ENCODE measurements at regions not wholly inside any gene's neighbourhood (a gene's known extent, or its start where the extent isn't known, plus 50 kb on each side); places are given as distances from the start of the nearest gene placed in this dataset.

DNA sequence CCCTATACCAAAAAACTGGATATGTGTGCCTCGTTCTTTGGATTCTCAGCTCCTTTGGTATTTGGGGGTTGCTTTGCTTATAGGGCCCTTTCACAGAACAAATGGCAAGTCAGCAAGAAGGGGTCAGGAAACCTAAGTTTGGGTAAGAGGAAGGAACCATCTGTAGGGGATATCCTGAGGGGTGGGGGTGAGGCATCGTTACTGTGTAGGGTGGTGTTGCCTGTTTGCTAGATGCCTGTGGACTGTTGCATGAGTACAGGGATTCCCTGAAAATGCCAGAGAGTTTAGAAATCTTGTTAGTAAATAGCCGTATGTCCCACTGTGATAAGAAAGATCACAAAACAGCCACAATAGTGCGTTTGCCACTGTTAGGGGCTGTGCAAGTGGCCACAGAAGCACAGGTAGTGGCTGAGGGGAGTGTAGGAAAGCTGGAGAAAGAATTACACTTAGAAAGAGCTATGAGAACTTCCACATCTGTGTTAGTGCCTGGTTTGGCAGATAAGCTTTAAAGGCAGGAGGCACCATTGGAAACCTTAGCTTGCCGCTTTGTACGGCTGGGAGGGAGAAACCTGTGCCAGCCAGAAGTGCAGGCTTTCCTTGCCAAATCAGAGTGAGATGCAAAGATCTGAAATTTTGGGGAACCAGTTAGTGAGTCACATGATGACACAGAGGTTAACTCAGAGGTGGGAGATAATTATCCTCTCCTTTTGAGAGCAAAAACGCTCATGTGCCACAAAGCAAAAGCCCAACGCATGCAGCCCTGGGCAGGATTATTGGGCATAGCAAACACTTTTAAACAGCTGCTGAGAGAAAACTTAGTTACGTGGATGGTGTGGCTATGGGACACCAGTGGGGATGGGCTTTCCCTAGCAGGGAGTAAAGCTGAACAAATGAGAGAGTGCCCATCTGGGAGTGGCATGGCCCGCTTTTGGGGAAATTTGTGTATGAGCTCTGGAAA is 343.7 kb downstream of the ARAP2 start:
- no peak overlapping the region for H3K4me3 ChIP-seq (ENCODE audit: low read depth in 2 of 2, low read length in 2 of 2)
- H3K36me3 ChIP-seq (ENCODE audit: control insufficient read depth, insufficient read depth, low read length), result no peaks in the 10 kb centered on the region
- CTCF ChIA-PET, result no interaction called here
- intact Hi-C loops (cut with micrococcal nuclease; ENCODE audit: unreplicated experiment), result no loop called here
- H3K27ac ChIP-seq (ENCODE audit: low read length), result no peak overlapping the region
- H3K9me3 ChIP-seq (ENCODE audit: control insufficient read depth, insufficient read depth, low read depth, low read length), result no peaks in the 10 kb centered on the region
- POLR2A ChIA-PET, result no interaction called here
- BruUV-seq (replicated peaks), result no TSS peak
- H3K27me3 ChIP-seq (ENCODE audit: control insufficient read depth, insufficient read depth, low read length), result no peaks in the 10 kb centered on the region
- in situ Hi-C loops (cut with HindIII; ENCODE audit: low pct_unique_long_range_greater_than_20kb, low sequenced_read_pairs), result no loop called here
- DNase-seq (ENCODE audit: low read depth, low spot score) (no peak), ATAC-seq (no peak)
- no peaks in the 10 kb centered on the region for H3K4me1 ChIP-seq (ENCODE audit: control insufficient read depth, insufficient read depth, low read length)
- no peak for TF ChIP-seq SIN3A (IDR thresholded peaks at IDR 0.05; ENCODE audit: borderline replicate concordance, insufficient read depth, low read depth, low read length)
- TF ChIP-seq, protein P1, sequence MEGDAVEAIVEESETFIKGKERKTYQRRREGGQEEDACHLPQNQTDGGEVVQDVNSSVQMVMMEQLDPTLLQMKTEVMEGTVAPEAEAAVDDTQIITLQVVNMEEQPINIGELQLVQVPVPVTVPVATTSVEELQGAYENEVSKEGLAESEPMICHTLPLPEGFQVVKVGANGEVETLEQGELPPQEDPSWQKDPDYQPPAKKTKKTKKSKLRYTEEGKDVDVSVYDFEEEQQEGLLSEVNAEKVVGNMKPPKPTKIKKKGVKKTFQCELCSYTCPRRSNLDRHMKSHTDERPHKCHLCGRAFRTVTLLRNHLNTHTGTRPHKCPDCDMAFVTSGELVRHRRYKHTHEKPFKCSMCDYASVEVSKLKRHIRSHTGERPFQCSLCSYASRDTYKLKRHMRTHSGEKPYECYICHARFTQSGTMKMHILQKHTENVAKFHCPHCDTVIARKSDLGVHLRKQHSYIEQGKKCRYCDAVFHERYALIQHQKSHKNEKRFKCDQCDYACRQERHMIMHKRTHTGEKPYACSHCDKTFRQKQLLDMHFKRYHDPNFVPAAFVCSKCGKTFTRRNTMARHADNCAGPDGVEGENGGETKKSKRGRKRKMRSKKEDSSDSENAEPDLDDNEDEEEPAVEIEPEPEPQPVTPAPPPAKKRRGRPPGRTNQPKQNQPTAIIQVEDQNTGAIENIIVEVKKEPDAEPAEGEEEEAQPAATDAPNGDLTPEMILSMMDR (IDR thresholded peaks at IDR 0.05), result no peak
- no peak for TF ChIP-seq TCF7L2 (IDR thresholded peaks at IDR 0.05; ENCODE audit: low read depth, low read length)
- TF ChIP-seq, protein P2, sequence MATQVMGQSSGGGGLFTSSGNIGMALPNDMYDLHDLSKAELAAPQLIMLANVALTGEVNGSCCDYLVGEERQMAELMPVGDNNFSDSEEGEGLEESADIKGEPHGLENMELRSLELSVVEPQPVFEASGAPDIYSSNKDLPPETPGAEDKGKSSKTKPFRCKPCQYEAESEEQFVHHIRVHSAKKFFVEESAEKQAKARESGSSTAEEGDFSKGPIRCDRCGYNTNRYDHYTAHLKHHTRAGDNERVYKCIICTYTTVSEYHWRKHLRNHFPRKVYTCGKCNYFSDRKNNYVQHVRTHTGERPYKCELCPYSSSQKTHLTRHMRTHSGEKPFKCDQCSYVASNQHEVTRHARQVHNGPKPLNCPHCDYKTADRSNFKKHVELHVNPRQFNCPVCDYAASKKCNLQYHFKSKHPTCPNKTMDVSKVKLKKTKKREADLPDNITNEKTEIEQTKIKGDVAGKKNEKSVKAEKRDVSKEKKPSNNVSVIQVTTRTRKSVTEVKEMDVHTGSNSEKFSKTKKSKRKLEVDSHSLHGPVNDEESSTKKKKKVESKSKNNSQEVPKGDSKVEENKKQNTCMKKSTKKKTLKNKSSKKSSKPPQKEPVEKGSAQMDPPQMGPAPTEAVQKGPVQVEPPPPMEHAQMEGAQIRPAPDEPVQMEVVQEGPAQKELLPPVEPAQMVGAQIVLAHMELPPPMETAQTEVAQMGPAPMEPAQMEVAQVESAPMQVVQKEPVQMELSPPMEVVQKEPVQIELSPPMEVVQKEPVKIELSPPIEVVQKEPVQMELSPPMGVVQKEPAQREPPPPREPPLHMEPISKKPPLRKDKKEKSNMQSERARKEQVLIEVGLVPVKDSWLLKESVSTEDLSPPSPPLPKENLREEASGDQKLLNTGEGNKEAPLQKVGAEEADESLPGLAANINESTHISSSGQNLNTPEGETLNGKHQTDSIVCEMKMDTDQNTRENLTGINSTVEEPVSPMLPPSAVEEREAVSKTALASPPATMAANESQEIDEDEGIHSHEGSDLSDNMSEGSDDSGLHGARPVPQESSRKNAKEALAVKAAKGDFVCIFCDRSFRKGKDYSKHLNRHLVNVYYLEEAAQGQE (IDR thresholded peaks at IDR 0.05; ENCODE audit: insufficient read depth in 1 of 2, low read depth in 2 of 2, low read length in 1 of 2), result no peak
- no peak for TF ChIP-seq POLR2AphosphoS5 (IDR thresholded peaks at IDR 0.05; ENCODE audit: low read depth, low read length)

- BruUV-seq (replicated peaks), result no TSS peak
- CTCF ChIA-PET, result no interaction called here
- in situ Hi-C loops (cut with HindIII; ENCODE audit: low pct_unique_long_range_greater_than_20kb, low sequenced_read_pairs), result no loop called here
- ATAC-seq, result no peak
- POLR2A ChIA-PET, result no interaction called here
- no peak for DNase-seq (ENCODE audit: low read depth, low spot score)
- intact Hi-C loops (cut with micrococcal nuclease; ENCODE audit: unreplicated experiment), result no loop called here
- H3K9me3 ChIP-seq (ENCODE audit: control insufficient read depth, insufficient read depth, low read depth, low read length), result no peaks in the 10 kb centered on the region
- no peak overlapping the region for H3K4me3 ChIP-seq (ENCODE audit: low read depth in 2 of 2, low read length in 2 of 2)
- H3K4me1 ChIP-seq (ENCODE audit: control insufficient read depth, insufficient read depth, low read length), result no peaks in the 10 kb centered on the region
- H3K27ac ChIP-seq (ENCODE audit: low read length), result no peak overlapping the region
- H3K27me3 ChIP-seq (ENCODE audit: control insufficient read depth, insufficient read depth, low read length), result no peaks in the 10 kb centered on the region
- TF ChIP-seq, protein P2 (IDR thresholded peaks at IDR 0.05; ENCODE audit: insufficient read depth in 1 of 2, low read depth in 2 of 2, low read length in 1 of 2), result no peak
- TF ChIP-seq SIN3A (IDR thresholded peaks at IDR 0.05; ENCODE audit: borderline replicate concordance, insufficient read depth, low read depth, low read length) (no peak), TCF7L2 (IDR thresholded peaks at IDR 0.05; ENCODE audit: low read depth, low read length) (no peak), POLR2AphosphoS5 (IDR thresholded peaks at IDR 0.05; ENCODE audit: low read depth, low read length) (no peak)
- TF ChIP-seq, protein P1 (IDR thresholded peaks at IDR 0.05), result no peak
- H3K36me3 ChIP-seq (ENCODE audit: control insufficient read depth, insufficient read depth, low read length), result no peaks in the 10 kb centered on the region
Measured at GRCh38 chr4:35912174-35912573, 332.1 kb downstream of the ARAP2 start.

All from Panc1 (cell line).